Retinal pigment epithelial cell (primary cell): ENCODE measurements at regions not wholly inside any gene's neighbourhood (a gene's known extent, or its start where the extent isn't known, plus 50 kb on each side); places are given as distances from the start of the nearest gene placed in this dataset.

Experiments
- DNase-seq: peaks from one replicate; pipeline ENCODE4 v3.0.0-alpha.2; 2010; ENCODE audit warnings: low read depth
- H3K4me3 ChIP-seq: 2 replicates; pipeline ENCODE4 v1.5.1; 2011; ENCODE audit warnings: mild to moderate bottlenecking, low read length, control low read depth, moderate library complexity
- TF ChIP-seq, protein P1 (sequence below): conservative IDR thresholded peaks from 2 replicates; pipeline ENCODE4 v1.5.1; 2011; ENCODE audit warnings: low read depth, low read length, control low read depth, inconsistent platforms

- peak; percentile 34 for DNase-seq
- H3K4me3 ChIP-seq, result no peak overlapping the region
- TF ChIP-seq, protein P1, sequence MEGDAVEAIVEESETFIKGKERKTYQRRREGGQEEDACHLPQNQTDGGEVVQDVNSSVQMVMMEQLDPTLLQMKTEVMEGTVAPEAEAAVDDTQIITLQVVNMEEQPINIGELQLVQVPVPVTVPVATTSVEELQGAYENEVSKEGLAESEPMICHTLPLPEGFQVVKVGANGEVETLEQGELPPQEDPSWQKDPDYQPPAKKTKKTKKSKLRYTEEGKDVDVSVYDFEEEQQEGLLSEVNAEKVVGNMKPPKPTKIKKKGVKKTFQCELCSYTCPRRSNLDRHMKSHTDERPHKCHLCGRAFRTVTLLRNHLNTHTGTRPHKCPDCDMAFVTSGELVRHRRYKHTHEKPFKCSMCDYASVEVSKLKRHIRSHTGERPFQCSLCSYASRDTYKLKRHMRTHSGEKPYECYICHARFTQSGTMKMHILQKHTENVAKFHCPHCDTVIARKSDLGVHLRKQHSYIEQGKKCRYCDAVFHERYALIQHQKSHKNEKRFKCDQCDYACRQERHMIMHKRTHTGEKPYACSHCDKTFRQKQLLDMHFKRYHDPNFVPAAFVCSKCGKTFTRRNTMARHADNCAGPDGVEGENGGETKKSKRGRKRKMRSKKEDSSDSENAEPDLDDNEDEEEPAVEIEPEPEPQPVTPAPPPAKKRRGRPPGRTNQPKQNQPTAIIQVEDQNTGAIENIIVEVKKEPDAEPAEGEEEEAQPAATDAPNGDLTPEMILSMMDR, result no peak
Observed at GRCh38 chr1:209086486-209087192, 496.9 kb upstream of the CAMK1G start.

DNA sequence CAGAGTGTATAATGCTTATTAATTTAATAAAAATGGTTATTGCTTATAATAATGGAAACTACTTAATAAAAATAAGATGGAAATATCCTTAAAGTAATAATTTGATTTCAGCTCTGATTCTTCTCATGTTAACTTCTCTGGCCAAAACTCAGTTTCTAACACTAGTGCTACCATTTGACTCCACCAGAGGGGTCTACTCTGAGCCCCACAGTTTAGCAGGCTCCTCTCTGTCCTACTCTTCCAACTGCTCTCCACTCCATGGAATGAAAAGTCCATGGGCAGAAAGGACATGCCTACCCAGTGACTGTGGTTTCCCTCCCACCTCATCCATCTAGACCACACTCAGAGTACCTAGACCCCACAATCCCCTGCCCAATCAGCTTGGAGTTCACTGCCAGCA is 489.1 kb upstream of the CAMK1G start:
- TF ChIP-seq, protein P1, result peak; percentile 22
- DNase-seq, result no peak

GRCh38 chr1:209095627-209096595 is 487.6 kb upstream of the CAMK1G start:
- no peak overlapping the region for H3K4me3 ChIP-seq
- TF ChIP-seq, protein P1, result no peak
- peak; percentile 86 for DNase-seq

More for the DNA sequence above, 489.1 kb upstream of the CAMK1G start:
- H3K4me3 ChIP-seq, result no peak overlapping the region

GRCh38 chr1:209100460-209100859 is 483.1 kb upstream of the CAMK1G start:
- no peak for DNase-seq
- no peak overlapping the region for H3K4me3 ChIP-seq
- TF ChIP-seq, protein P1, result no peak

- H3K4me3 ChIP-seq, result no peak overlapping the region
- TF ChIP-seq, protein P1, result no peak
Observed at GRCh38 chr1:209101106-209101505, 482.4 kb upstream of the CAMK1G start.

GRCh38 chr1:209102120-209102519 is 481.4 kb upstream of the CAMK1G start:
- TF ChIP-seq, protein P1, result no peak
- DNase-seq, result no peak
- H3K4me3 ChIP-seq, result no peak overlapping the region

More at GRCh38 chr1:209101106-209101505, 482.4 kb upstream of the CAMK1G start:
- no peak for DNase-seq
